Keratinocyte (primary cell): ENCODE measurements at regions not wholly inside any gene's neighbourhood (a gene's known extent, or its start where the extent isn't known, plus 50 kb on each side); places are given as distances from the start of the nearest gene placed in this dataset.

ENCODE experiments used
- EZH2 ChIP-seq: IDR thresholded peaks from one replicate; pipeline ENCODE4 v1.6.1; 2012; ENCODE audit warnings: inconsistent platforms, mild to moderate bottlenecking, low read length, moderate library complexity
- TF ChIP-seq, protein P1 (sequence below), 3 experiments: IDR thresholded peaks in 1 of 3; conservative IDR thresholded peaks in 1 of 3; optimal IDR thresholded peaks in 1 of 3; 2 replicates in 2 of 3; 3 replicates in 1 of 3; pipeline versions ENCODE3 to v1.5.1; 2011; ENCODE audit warnings: low read length in 3 of 3, mild to moderate bottlenecking in 3 of 3, moderate library complexity in 2 of 3, control low read depth in 1 of 3, inconsistent platforms in 1 of 3; ENCODE audit not compliant: insufficient read depth in 2 of 3; ENCODE audit errors: extremely low read depth in 1 of 3

DNA sequence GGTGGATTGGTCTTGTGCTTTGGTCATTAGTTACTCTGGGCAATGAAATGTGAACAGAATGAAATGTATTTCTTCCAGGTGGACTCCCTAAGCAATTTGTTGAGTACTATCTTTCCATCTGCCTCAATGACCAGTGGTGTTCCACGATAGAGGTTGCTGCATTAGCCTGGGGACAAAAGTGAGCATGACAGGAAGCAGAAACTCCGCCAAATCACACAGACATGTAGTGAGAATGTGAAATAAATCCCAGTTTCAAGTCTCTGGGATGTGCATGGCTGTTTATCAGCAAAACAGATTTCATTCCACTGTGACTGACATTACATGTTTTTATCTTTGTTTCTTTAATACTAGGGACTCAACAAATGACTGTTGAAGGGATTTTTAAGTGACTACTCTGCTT, 63.3 kb upstream of the DCBLD2 start:
- TF ChIP-seq, protein P1, sequence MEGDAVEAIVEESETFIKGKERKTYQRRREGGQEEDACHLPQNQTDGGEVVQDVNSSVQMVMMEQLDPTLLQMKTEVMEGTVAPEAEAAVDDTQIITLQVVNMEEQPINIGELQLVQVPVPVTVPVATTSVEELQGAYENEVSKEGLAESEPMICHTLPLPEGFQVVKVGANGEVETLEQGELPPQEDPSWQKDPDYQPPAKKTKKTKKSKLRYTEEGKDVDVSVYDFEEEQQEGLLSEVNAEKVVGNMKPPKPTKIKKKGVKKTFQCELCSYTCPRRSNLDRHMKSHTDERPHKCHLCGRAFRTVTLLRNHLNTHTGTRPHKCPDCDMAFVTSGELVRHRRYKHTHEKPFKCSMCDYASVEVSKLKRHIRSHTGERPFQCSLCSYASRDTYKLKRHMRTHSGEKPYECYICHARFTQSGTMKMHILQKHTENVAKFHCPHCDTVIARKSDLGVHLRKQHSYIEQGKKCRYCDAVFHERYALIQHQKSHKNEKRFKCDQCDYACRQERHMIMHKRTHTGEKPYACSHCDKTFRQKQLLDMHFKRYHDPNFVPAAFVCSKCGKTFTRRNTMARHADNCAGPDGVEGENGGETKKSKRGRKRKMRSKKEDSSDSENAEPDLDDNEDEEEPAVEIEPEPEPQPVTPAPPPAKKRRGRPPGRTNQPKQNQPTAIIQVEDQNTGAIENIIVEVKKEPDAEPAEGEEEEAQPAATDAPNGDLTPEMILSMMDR (optimal IDR thresholded peaks at IDR 0.05 in 1 of 3, IDR thresholded peaks at IDR 0.05 in 1 of 3, conservative IDR thresholded peaks at IDR 0.05 in 1 of 3; ENCODE audit: extremely low read depth in 1 of 3, insufficient read depth in 2 of 3, low read length in 3 of 3): no peak
- no peak for TF ChIP-seq EZH2
